Osteoblast (primary cell): ENCODE measurements at regions not wholly inside any gene's neighbourhood (a gene's known extent, or its start where the extent isn't known, plus 50 kb on each side); places are given as distances from the start of the nearest gene placed in this dataset.

Experiments used
- DNase-seq: peaks from one replicate; pipeline ENCODE4 v3.0.0; 2011; ENCODE audit warnings: low spot score, mixed read lengths; ENCODE audit not compliant: insufficient read length; ENCODE audit errors: missing footprints
- H2AFZ ChIP-seq: 2 replicates; pipeline ENCODE4 v1.6.0; 2011; ENCODE audit warnings: mild to moderate bottlenecking, low read length
- H3K27ac ChIP-seq: 2 replicates; pipeline ENCODE4 v1.5.1; 2011; ENCODE audit warnings: mild to moderate bottlenecking, low read depth, low read length, moderate library complexity
- H3K27me3 ChIP-seq: 2 replicates; pipeline ENCODE4 v1.6.0; 2012; ENCODE audit warnings: mild to moderate bottlenecking, control low read depth, inconsistent platforms, low read length, moderate library complexity; ENCODE audit not compliant: insufficient read depth
- H3K36me3 ChIP-seq: 2 replicates; pipeline ENCODE4 v1.5.1; 2011; ENCODE audit warnings: mild to moderate bottlenecking, low read length, control low read depth, moderate library complexity; ENCODE audit not compliant: insufficient read depth
- H3K4me1 ChIP-seq: 2 replicates; pipeline ENCODE4 v1.5.1; 2011; ENCODE audit warnings: mild to moderate bottlenecking, low read length, control low read depth, moderate library complexity; ENCODE audit not compliant: insufficient read depth
- H3K4me2 ChIP-seq: 2 replicates; pipeline ENCODE4 v1.6.0; 2011; ENCODE audit warnings: mild to moderate bottlenecking, low read length; ENCODE audit not compliant: insufficient read depth
- H3K4me3 ChIP-seq: fragments of 200-600 bp; sonication (generic); 3 replicates; pipeline ENCODE4 v1.5.1; 2012; ENCODE audit warnings: mild to moderate bottlenecking, low read length, inconsistent platforms; ENCODE audit not compliant: insufficient read depth
- H3K79me2 ChIP-seq: 2 replicates; pipeline ENCODE4 v1.6.0; 2012; ENCODE audit warnings: mild to moderate bottlenecking, low read length, control low read depth, inconsistent platforms; ENCODE audit not compliant: insufficient read depth
- H3K9me3 ChIP-seq: 2 replicates; pipeline ENCODE4 v1.5.1; 2011; ENCODE audit warnings: low read depth, low read length, control low read depth
- H4K20me1 ChIP-seq: 2 replicates; pipeline ENCODE4 v1.6.0; 2012; ENCODE audit warnings: mild to moderate bottlenecking, low read length, control low read depth; ENCODE audit not compliant: insufficient read depth
- CTCF ChIP-seq: IDR thresholded peaks from 2 replicates; pipeline ENCODE4 v1.5.1; 2011; ENCODE audit warnings: mild to moderate bottlenecking, low read depth, low read length, moderate library complexity; ENCODE audit errors: extremely low read depth

GRCh38 chr16:85536411-85537330 lies 76.5 kb upstream of the GSE1 start:
- Histone ChIP-seq H3K27me3 (no peaks in the 10 kb centered on the region), H3K9me3 (no peaks in the 10 kb centered on the region)
- no peak for TF ChIP-seq CTCF

GRCh38 chr16:85537331-85537788 lies 75.8 kb upstream of the GSE1 start:
- DNase-seq, result no peak
- Histone ChIP-seq H3K4me2 (no peak overlapping the region), H3K9me3 (no peaks in the 10 kb centered on the region), H4K20me1 (peaks cover 5% of the 10 kb centered on the region), H2AFZ (no peak overlapping the region), H3K36me3 (no peaks in the 10 kb centered on the region), H3K27me3 (no peaks in the 10 kb centered on the region), H3K4me1 (no peaks in the 10 kb centered on the region), H3K27ac (no peak overlapping the region), H3K79me2 (no peaks in the 10 kb centered on the region), H3K4me3 (no peak overlapping the region)
- TF ChIP-seq CTCF, result no peak

More at GRCh38 chr16:85536411-85537330, 76.5 kb upstream of the GSE1 start:
- Histone ChIP-seq H3K4me2 (no peak overlapping the region), H2AFZ (no peak overlapping the region), H4K20me1 (peaks cover 5% of the 10 kb centered on the region), H3K27ac (no peak overlapping the region), H3K4me1 (no peaks in the 10 kb centered on the region), H3K4me3 (no peak overlapping the region), H3K79me2 (no peaks in the 10 kb centered on the region), H3K36me3 (no peaks in the 10 kb centered on the region)
- DNase-seq, result no peak

GRCh38 chr16:85537795-85538401 lies 75.2 kb upstream of the GSE1 start:
- DNase-seq, result no peak
- Histone ChIP-seq H3K4me2 (no peak overlapping the region), H3K27me3 (no peaks in the 10 kb centered on the region), H3K36me3 (no peaks in the 10 kb centered on the region), H3K4me3 (no peak overlapping the region), H3K79me2 (no peaks in the 10 kb centered on the region), H2AFZ (no peak overlapping the region), H3K9me3 (no peaks in the 10 kb centered on the region), H4K20me1 (peaks cover 5% of the 10 kb centered on the region), H3K27ac (no peak overlapping the region), H3K4me1 (no peaks in the 10 kb centered on the region)
- TF ChIP-seq CTCF, result no peak

GRCh38 chr16:85539084-85539483 lies 74.0 kb upstream of the GSE1 start:
- Histone ChIP-seq H4K20me1 (peaks cover 9% of the 10 kb centered on the region), H2AFZ (no peak overlapping the region), H3K27ac (no peak overlapping the region), H3K79me2 (no peaks in the 10 kb centered on the region), H3K4me3 (no peak overlapping the region), H3K36me3 (no peaks in the 10 kb centered on the region), H3K27me3 (no peaks in the 10 kb centered on the region), H3K4me1 (no peaks in the 10 kb centered on the region), H3K4me2 (no peak overlapping the region), H3K9me3 (no peaks in the 10 kb centered on the region)
- no peak for DNase-seq
- no peak for TF ChIP-seq CTCF
